ENCODE measurements at regions not wholly inside any gene's neighbourhood (a gene's known extent, or its start where the extent isn't known, plus 50 kb on each side); places are given as distances from the start of the nearest gene placed in this dataset.

DNA sequence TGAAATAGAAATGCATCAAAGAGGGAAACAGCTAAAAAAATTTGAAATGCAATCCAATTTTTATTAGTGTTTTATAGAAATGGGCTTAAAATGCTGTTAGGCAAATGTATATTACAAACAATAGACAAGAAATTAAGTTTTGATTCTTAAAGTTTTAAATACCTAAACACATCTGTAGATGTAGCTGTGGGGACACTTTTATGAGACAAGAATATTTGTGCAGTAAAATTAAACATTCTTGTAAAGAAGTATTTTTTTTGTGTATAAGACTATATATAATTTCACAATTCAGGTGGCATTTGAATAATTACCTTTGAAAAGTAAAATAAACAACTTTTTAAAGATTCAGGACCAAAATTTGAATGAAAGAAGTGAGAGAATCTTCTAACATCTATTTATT lies 1015.9 kb downstream of the REEP3 start:
- TF ChIP-seq POLR2AphosphoS5 (IDR thresholded peaks at IDR 0.05) (no peak), POLR2A (IDR thresholded peaks at IDR 0.05) (no peak)
- TF ChIP-seq, protein P1, sequence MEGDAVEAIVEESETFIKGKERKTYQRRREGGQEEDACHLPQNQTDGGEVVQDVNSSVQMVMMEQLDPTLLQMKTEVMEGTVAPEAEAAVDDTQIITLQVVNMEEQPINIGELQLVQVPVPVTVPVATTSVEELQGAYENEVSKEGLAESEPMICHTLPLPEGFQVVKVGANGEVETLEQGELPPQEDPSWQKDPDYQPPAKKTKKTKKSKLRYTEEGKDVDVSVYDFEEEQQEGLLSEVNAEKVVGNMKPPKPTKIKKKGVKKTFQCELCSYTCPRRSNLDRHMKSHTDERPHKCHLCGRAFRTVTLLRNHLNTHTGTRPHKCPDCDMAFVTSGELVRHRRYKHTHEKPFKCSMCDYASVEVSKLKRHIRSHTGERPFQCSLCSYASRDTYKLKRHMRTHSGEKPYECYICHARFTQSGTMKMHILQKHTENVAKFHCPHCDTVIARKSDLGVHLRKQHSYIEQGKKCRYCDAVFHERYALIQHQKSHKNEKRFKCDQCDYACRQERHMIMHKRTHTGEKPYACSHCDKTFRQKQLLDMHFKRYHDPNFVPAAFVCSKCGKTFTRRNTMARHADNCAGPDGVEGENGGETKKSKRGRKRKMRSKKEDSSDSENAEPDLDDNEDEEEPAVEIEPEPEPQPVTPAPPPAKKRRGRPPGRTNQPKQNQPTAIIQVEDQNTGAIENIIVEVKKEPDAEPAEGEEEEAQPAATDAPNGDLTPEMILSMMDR (IDR thresholded peaks at IDR 0.05) = no peak
